Hematopoietic multipotent progenitor cell treated with erythropoietin and hydrocortisone succinate and interleukin-3 and kit ligand, for 6 days (in vitro differentiated cells): ENCODE measurements at regions not wholly inside any gene's neighbourhood (a gene's known extent, or its start where the extent isn't known, plus 50 kb on each side); places are given as distances from the start of the nearest gene placed in this dataset.

ENCODE experiments used
- DNase-seq: peaks from one replicate; pipeline ENCODE4 v3.0.0-alpha.2; 2015

- DNase-seq = no peak
Observed at GRCh38 chrX:13096728-13097127, 52.3 kb upstream of the FAM9C start.

GRCh38 chrX:13094828-13095341, 50.5 kb upstream of the FAM9C start:
- no peak for DNase-seq

GRCh38 chrX:13094374-13094773, 50.0 kb upstream of the FAM9C start:
- no peak for DNase-seq
